Activated naive CD4-positive, alpha-beta T cell treated with anti-CD3 and anti-CD28 coated beads, Interleukin-2, amount 50 U/mL, for 24 hours (primary cell): ENCODE measurements at regions not wholly inside any gene's neighbourhood (a gene's known extent, or its start where the extent isn't known, plus 50 kb on each side); places are given as distances from the start of the nearest gene placed in this dataset.

Experiments
- H3K27ac Mint-ChIP-seq: one replicate; pipeline ENCODE4 v1.8.0; 2021; ENCODE audit warnings: mild to moderate bottlenecking, mixed read lengths
- H3K27me3 Mint-ChIP-seq: one replicate; pipeline ENCODE4 v1.8.0; 2021; ENCODE audit warnings: mixed read lengths
- H3K36me3 Mint-ChIP-seq: one replicate; pipeline ENCODE4 v1.8.0; 2021; ENCODE audit warnings: mixed read lengths
- H3K4me1 Mint-ChIP-seq: one replicate; pipeline ENCODE4 v1.8.0; 2021; ENCODE audit warnings: mixed read lengths
- H3K4me3 Mint-ChIP-seq: one replicate; pipeline ENCODE4 v1.8.0; 2021; ENCODE audit warnings: mild to moderate bottlenecking, mixed read lengths
- H3K9me3 Mint-ChIP-seq: one replicate; pipeline ENCODE4 v1.8.0; 2021; ENCODE audit warnings: mixed read lengths

- Mint-ChIP-seq H3K9me3 (no peaks in the 10 kb centered on the region), H3K4me3 (no peak overlapping the region), H3K4me1 (no peaks in the 10 kb centered on the region), H3K27ac (no peak overlapping the region), H3K36me3 (no peaks in the 10 kb centered on the region), H3K27me3 (peaks cover 11% of the 10 kb centered on the region)
These were observed 149.7 kb upstream of the DCN start for GRCh38 chr12:91332302-91332701.

GRCh38 chr12:91331371-91331770 is 148.8 kb upstream of the DCN start:
- Mint-ChIP-seq H3K27me3 (peaks cover 9% of the 10 kb centered on the region), H3K27ac (no peak overlapping the region), H3K9me3 (no peaks in the 10 kb centered on the region), H3K4me3 (no peak overlapping the region), H3K36me3 (no peaks in the 10 kb centered on the region), H3K4me1 (no peaks in the 10 kb centered on the region)

- Mint-ChIP-seq H3K27ac (no peak overlapping the region), H3K36me3 (no peaks in the 10 kb centered on the region), H3K27me3 (peaks cover 7% of the 10 kb centered on the region), H3K9me3 (no peaks in the 10 kb centered on the region), H3K4me3 (no peak overlapping the region), H3K4me1 (no peaks in the 10 kb centered on the region)
These were observed 145.8 kb upstream of the DCN start for GRCh38 chr12:91328451-91328850.

GRCh38 chr12:91327889-91328288 is 145.3 kb upstream of the DCN start:
- no peaks in the 10 kb centered on the region for H3K9me3 Mint-ChIP-seq
- H3K27me3 Mint-ChIP-seq: peaks cover 7% of the 10 kb centered on the region
- no peak overlapping the region for H3K4me3 Mint-ChIP-seq
- H3K4me1 Mint-ChIP-seq: no peaks in the 10 kb centered on the region
- H3K27ac Mint-ChIP-seq: no peak overlapping the region
- no peaks in the 10 kb centered on the region for H3K36me3 Mint-ChIP-seq

- Mint-ChIP-seq H3K9me3 (no peaks in the 10 kb centered on the region), H3K27ac (no peak overlapping the region), H3K4me3 (no peak overlapping the region), H3K27me3 (peaks cover 7% of the 10 kb centered on the region), H3K4me1 (no peaks in the 10 kb centered on the region), H3K36me3 (no peaks in the 10 kb centered on the region)
These were observed 144.5 kb upstream of the DCN start for GRCh38 chr12:91327131-91327530.

GRCh38 chr12:91326058-91327027 is 143.7 kb upstream of the DCN start:
- Mint-ChIP-seq H3K36me3 (no peaks in the 10 kb centered on the region), H3K9me3 (no peaks in the 10 kb centered on the region), H3K27ac (no peak overlapping the region), H3K27me3 (peaks cover 5% of the 10 kb centered on the region), H3K4me3 (no peak overlapping the region), H3K4me1 (no peaks in the 10 kb centered on the region)

GRCh38 chr12:91320999-91321398 is 138.4 kb upstream of the DCN start:
- H3K4me3 Mint-ChIP-seq: no peak overlapping the region
- H3K9me3 Mint-ChIP-seq: no peaks in the 10 kb centered on the region
- no peak overlapping the region for H3K27ac Mint-ChIP-seq
- no peaks in the 10 kb centered on the region for H3K27me3 Mint-ChIP-seq
- H3K4me1 Mint-ChIP-seq: no peaks in the 10 kb centered on the region
- H3K36me3 Mint-ChIP-seq: no peaks in the 10 kb centered on the region

GRCh38 chr12:91319071-91319760 is 136.6 kb upstream of the DCN start:
- H3K27ac Mint-ChIP-seq: no peak overlapping the region
- H3K4me1 Mint-ChIP-seq: no peaks in the 10 kb centered on the region
- H3K27me3 Mint-ChIP-seq: peaks cover 2% of the 10 kb centered on the region
- no peaks in the 10 kb centered on the region for H3K36me3 Mint-ChIP-seq
- H3K9me3 Mint-ChIP-seq: no peaks in the 10 kb centered on the region
- no peak overlapping the region for H3K4me3 Mint-ChIP-seq

- no peaks in the 10 kb centered on the region for H3K4me1 Mint-ChIP-seq
- peaks cover 2% of the 10 kb centered on the region for H3K27me3 Mint-ChIP-seq
- H3K9me3 Mint-ChIP-seq: no peaks in the 10 kb centered on the region
- H3K4me3 Mint-ChIP-seq: no peak overlapping the region
- H3K27ac Mint-ChIP-seq: no peak overlapping the region
- H3K36me3 Mint-ChIP-seq: no peaks in the 10 kb centered on the region
These were observed 134.7 kb upstream of the DCN start for GRCh38 chr12:91317306-91317705.

GRCh38 chr12:91316907-91317269 is 134.3 kb upstream of the DCN start:
- no peak overlapping the region for H3K27ac Mint-ChIP-seq
- H3K36me3 Mint-ChIP-seq: no peaks in the 10 kb centered on the region
- no peak overlapping the region for H3K4me3 Mint-ChIP-seq
- H3K9me3 Mint-ChIP-seq: no peaks in the 10 kb centered on the region
- H3K4me1 Mint-ChIP-seq: no peaks in the 10 kb centered on the region
- H3K27me3 Mint-ChIP-seq: peaks cover 6% of the 10 kb centered on the region

GRCh38 chr12:91316161-91316906 is 133.7 kb upstream of the DCN start:
- Mint-ChIP-seq H3K9me3 (no peaks in the 10 kb centered on the region), H3K27me3 (peaks cover 6% of the 10 kb centered on the region), H3K27ac (no peak overlapping the region), H3K4me3 (no peak overlapping the region), H3K4me1 (no peaks in the 10 kb centered on the region), H3K36me3 (no peaks in the 10 kb centered on the region)

GRCh38 chr12:91311081-91311480 is 128.5 kb upstream of the DCN start:
- Mint-ChIP-seq H3K27ac (no peak overlapping the region), H3K36me3 (no peaks in the 10 kb centered on the region), H3K27me3 (peaks cover 8% of the 10 kb centered on the region), H3K4me3 (no peak overlapping the region), H3K4me1 (no peaks in the 10 kb centered on the region), H3K9me3 (no peaks in the 10 kb centered on the region)

- Mint-ChIP-seq H3K27me3 (peaks cover 8% of the 10 kb centered on the region), H3K36me3 (no peaks in the 10 kb centered on the region), H3K4me1 (no peaks in the 10 kb centered on the region), H3K9me3 (no peaks in the 10 kb centered on the region), H3K4me3 (no peak overlapping the region), H3K27ac (no peak overlapping the region)
These were observed 126.8 kb upstream of the DCN start for GRCh38 chr12:91309450-91309849.

- Mint-ChIP-seq H3K27me3 (peaks cover 8% of the 10 kb centered on the region), H3K4me3 (no peak overlapping the region), H3K27ac (no peak overlapping the region), H3K9me3 (no peaks in the 10 kb centered on the region), H3K4me1 (no peaks in the 10 kb centered on the region), H3K36me3 (no peaks in the 10 kb centered on the region)
These were observed 125.5 kb upstream of the DCN start for GRCh38 chr12:91307957-91308670.

GRCh38 chr12:91290354-91290753 is 107.7 kb upstream of the DCN start:
- Mint-ChIP-seq H3K36me3 (no peaks in the 10 kb centered on the region), H3K4me3 (no peak overlapping the region), H3K9me3 (peaks cover 4% of the 10 kb centered on the region), H3K4me1 (no peaks in the 10 kb centered on the region), H3K27me3 (peaks cover 8% of the 10 kb centered on the region), H3K27ac (no peak overlapping the region)
